HG03378 (cell line): ENCODE measurements at regions not wholly inside any gene's neighbourhood (a gene's known extent, or its start where the extent isn't known, plus 50 kb on each side); places are given as distances from the start of the nearest gene placed in this dataset.
"Not testable (repeated sequence)": the region's sequence is repeated elsewhere in the genome, so short reads cannot be mapped to it uniquely, and the experiment has no call there.

ENCODE experiments used
- ATAC-seq: cut with Tn5 transposase; IDR thresholded peaks from one replicate; pipeline ENCODE4 v1.9.1; 2021; ENCODE audit warnings: mild to moderate bottlenecking, moderate library complexity; ENCODE audit not compliant: unreplicated experiment

- no peak for ATAC-seq
These were observed 90.4 kb upstream of the SFSWAP start for GRCh38 chr12:131620520-131620919.

GRCh38 chr12:131620946-131621681 is 89.8 kb upstream of the SFSWAP start:
- ATAC-seq = no peak

GRCh38 chr12:131621701-131622421 is 89.0 kb upstream of the SFSWAP start:
- no peak for ATAC-seq

GRCh38 chr12:131622422-131622955 is 88.4 kb upstream of the SFSWAP start:
- no peak for ATAC-seq

- not testable (repeated sequence) for ATAC-seq
These were observed 87.2 kb upstream of the SFSWAP start for GRCh38 chr12:131623404-131624368.

- not testable (repeated sequence) for ATAC-seq
These were observed 86.5 kb upstream of the SFSWAP start for GRCh38 chr12:131624369-131624739.

GRCh38 chr12:131624756-131625501 is 86.0 kb upstream of the SFSWAP start:
- not testable (repeated sequence) for ATAC-seq

GRCh38 chr12:131625966-131626722 is 84.7 kb upstream of the SFSWAP start:
- ATAC-seq = not testable (repeated sequence)

- ATAC-seq = not testable (repeated sequence)
These were observed 83.5 kb upstream of the SFSWAP start for GRCh38 chr12:131627151-131628022.

GRCh38 chr12:131628023-131628740 is 82.7 kb upstream of the SFSWAP start:
- ATAC-seq = no peak

GRCh38 chr12:131628766-131629448 is 82.0 kb upstream of the SFSWAP start:
- ATAC-seq = no peak

GRCh38 chr12:131631230-131631629 is 79.7 kb upstream of the SFSWAP start:
- no peak for ATAC-seq

- ATAC-seq = not testable (repeated sequence)
These were observed 78.8 kb upstream of the SFSWAP start for GRCh38 chr12:131631889-131632651.

GRCh38 chr12:131632652-131633023 is 78.3 kb upstream of the SFSWAP start:
- ATAC-seq = not testable (repeated sequence)

- ATAC-seq = not testable (repeated sequence)
These were observed 77.3 kb upstream of the SFSWAP start for GRCh38 chr12:131633610-131634009.

GRCh38 chr12:131634037-131634436 is 76.9 kb upstream of the SFSWAP start:
- no peak for ATAC-seq

- ATAC-seq = not testable (repeated sequence)
These were observed 75.9 kb upstream of the SFSWAP start for GRCh38 chr12:131635012-131635411.
